ENCODE measurements at regions not wholly inside any gene's neighbourhood (a gene's known extent, or its start where the extent isn't known, plus 50 kb on each side); places are given as distances from the start of the nearest gene placed in this dataset.

GRCh38 chr9:88706193-88707113 is 171.5 kb downstream of the NXNL2 start (continued):
- TF ChIP-seq ZBTB49 (CRISPR knock-in tag; IDR thresholded peaks at IDR 0.05; ENCODE audit: borderline replicate concordance) (no peak), HMG20B (CRISPR knock-in tag; conservative IDR thresholded peaks at IDR 0.05) (peak; percentile 89), TEAD3 (CRISPR knock-in tag; optimal IDR thresholded peaks at IDR 0.05; ENCODE audit: borderline replicate concordance) (peak; percentile 67), ELF3 (CRISPR knock-in tag; IDR thresholded peaks at IDR 0.05) (peak; percentile 90), FOXP1 (IDR thresholded peaks at IDR 0.05) (0 out of 2 replicates have a peak, but pooled peaks have one; percentile 14), FOXP1 (CRISPR knock-in tag; IDR thresholded peaks at IDR 0.05) (peak; percentile 88), CTCF (CRISPR knock-in tag; IDR thresholded peaks at IDR 0.05) (peak; percentile 88), GFI1 (CRISPR knock-in tag; IDR thresholded peaks at IDR 0.05; ENCODE audit: borderline replicate concordance) (peak; percentile 99), ZNF180 (CRISPR knock-in tag; IDR thresholded peaks at IDR 0.05; ENCODE audit: borderline replicate concordance, low read depth) (no peak), GABPA (IDR thresholded peaks at IDR 0.05; ENCODE audit: low read depth, low read length) (no peak), GABPA (CRISPR knock-in tag; IDR thresholded peaks at IDR 0.05; ENCODE audit: low read depth) (0 out of 2 replicates have a peak, but pooled peaks have one; percentile 24), KLF12 (CRISPR knock-in tag; IDR thresholded peaks at IDR 0.05; ENCODE audit: borderline replicate concordance) (peak; percentile 60; the same call in 1 of the 2 replicates), CENPT (CRISPR knock-in tag; IDR thresholded peaks at IDR 0.05; ENCODE audit: low read depth) (0 out of 2 replicates have a peak, but pooled peaks have one; percentile 50), SKIL (CRISPR knock-in tag; IDR thresholded peaks at IDR 0.05; ENCODE audit: borderline replicate concordance) (peak; percentile 91), SNAPC2 (CRISPR knock-in tag; IDR thresholded peaks at IDR 0.05) (no peak), MXD4 (CRISPR knock-in tag; IDR thresholded peaks at IDR 0.05) (no peak), ZNF772 (CRISPR knock-in tag; IDR thresholded peaks at IDR 0.05) (peak; percentile 62; the same call in 1 of the 2 replicates), TCF7 (IDR thresholded peaks at IDR 0.05; ENCODE audit: low read depth) (peak; percentile 91), ZNF724P (CRISPR knock-in tag; IDR thresholded peaks at IDR 0.05; ENCODE audit: borderline replicate concordance) (no peak), MNT (IDR thresholded peaks at IDR 0.05) (no peak), GTF2F1 (IDR thresholded peaks at IDR 0.05; ENCODE audit: low read length) (no peak), SSRP1 (CRISPR knock-in tag; IDR thresholded peaks at IDR 0.05) (no peak), PHF20 (CRISPR knock-in tag; IDR thresholded peaks at IDR 0.05) (no peak), HOXA3 (CRISPR knock-in tag; IDR thresholded peaks at IDR 0.05) (peak; percentile 82; the same call in 1 of the 2 replicates)
